K562 (cell line): ENCODE measurements at regions not wholly inside any gene's neighbourhood (a gene's known extent, or its start where the extent isn't known, plus 50 kb on each side); places are given as distances from the start of the nearest gene placed in this dataset. TPM values are rescaled to one million over a fixed set of nuclear protein-coding genes. Genes with fewer than 3 reads are reported as not detected.

Experiments
- microRNA counts: library from miRNA; unstranded; fragments of <30 nt; microRNA quantifications from one replicate; lab custom pipeline; 2016
- microRNA-seq: library from miRNA; unstranded; fragments of <30 nt; microRNA quantifications from one replicate; pipeline ENCODE4, GENCODE V29; 2018; ENCODE audit warnings: borderline microRNAs expressed
- small RNA-seq: library from RNA; depleted of rRNA; stranded (forward); fragments of <200 nt; gene quantifications from one replicate; pipeline ENCODE3, GENCODE V24; 2014

MicroRNAs encoded in the stretch of these regions (microRNA counts, 767-probe panel; counts per million panel counts)
- not detected for microRNA hsa-miR-548ad (lab: Ali Mortazavi, UCI)

Small RNAs in the stretch of these regions (microRNA-seq; reads per million reads assigned to microRNA genes)
- gene MIR548AD, result not detected

Small RNAs in the stretch of these regions (small RNA-seq; reads per million reads assigned to genes)
- gene AC013442.1 (not detected), gene AC083939.1 (not detected), gene MIR548AD (not detected), gene RNU6-1117P (not detected)
